ENCODE measurements at regions not wholly inside any gene's neighbourhood (a gene's known extent, or its start where the extent isn't known, plus 50 kb on each side); places are given as distances from the start of the nearest gene placed in this dataset.

DNA sequence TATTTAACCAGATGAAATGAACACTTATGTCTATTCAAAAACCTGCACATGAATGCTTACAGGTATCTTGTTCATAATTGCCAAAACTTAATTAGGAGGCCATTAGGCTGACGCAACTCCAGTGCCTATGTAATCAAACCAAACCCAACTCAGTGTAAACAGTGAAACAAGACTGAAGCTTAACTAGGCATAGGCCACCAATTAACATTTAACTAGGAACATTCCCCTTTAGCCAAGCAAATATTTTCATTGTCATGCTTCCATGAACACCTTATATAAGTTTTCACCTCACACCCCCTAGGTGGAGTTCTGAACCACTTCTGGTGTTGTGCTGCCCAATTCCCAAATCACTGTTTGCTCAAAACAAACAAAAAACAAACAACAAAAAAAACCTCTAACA, 686.0 kb downstream of the STPG2 start:
- no peak overlapping the region for H2AFZ ChIP-seq (ENCODE audit: control insufficient read depth, low read depth, low read length)
- no peaks in the 10 kb centered on the region for H3K36me3 ChIP-seq (ENCODE audit: control insufficient read depth in 2 of 2, insufficient read depth in 2 of 2, low read length in 1 of 2)
- no peak overlapping the region for H3K4me2 ChIP-seq (ENCODE audit: control insufficient read depth, insufficient read depth)
- no peak for DNase-seq (ENCODE audit: low read depth, low spot score)
- no peaks in the 10 kb centered on the region for H3K79me2 ChIP-seq (ENCODE audit: control insufficient read depth, insufficient read depth, low read length)
- H3K27ac ChIP-seq (ENCODE audit: control insufficient read depth, insufficient read depth), result no peak overlapping the region
- no peak for FAIRE-seq
- ChIA-PET CTCF (no interaction called here), SMC1A (ENCODE audit: uncharacterized antibody, unreplicated experiment) (interaction anchor here (0.6 kb wide), 1 partner anchor 41 kb away, joined by 3 read pairs; no protein-coding TSS in a partner anchor), POLR2A (no interaction called here), RAD21 (ENCODE audit: unreplicated experiment) (no interaction called here)
- H3K9ac ChIP-seq (ENCODE audit: control insufficient read depth, insufficient read depth, low read length), result no peak overlapping the region
- H4K20me1 ChIP-seq (ENCODE audit: control insufficient read depth, insufficient read depth), result no peaks in the 10 kb centered on the region
- ATAC-seq, result no peak
- no peak for TF ChIP-seq YBX1 (IDR thresholded peaks at IDR 0.05)
- TF ChIP-seq, protein P1, sequence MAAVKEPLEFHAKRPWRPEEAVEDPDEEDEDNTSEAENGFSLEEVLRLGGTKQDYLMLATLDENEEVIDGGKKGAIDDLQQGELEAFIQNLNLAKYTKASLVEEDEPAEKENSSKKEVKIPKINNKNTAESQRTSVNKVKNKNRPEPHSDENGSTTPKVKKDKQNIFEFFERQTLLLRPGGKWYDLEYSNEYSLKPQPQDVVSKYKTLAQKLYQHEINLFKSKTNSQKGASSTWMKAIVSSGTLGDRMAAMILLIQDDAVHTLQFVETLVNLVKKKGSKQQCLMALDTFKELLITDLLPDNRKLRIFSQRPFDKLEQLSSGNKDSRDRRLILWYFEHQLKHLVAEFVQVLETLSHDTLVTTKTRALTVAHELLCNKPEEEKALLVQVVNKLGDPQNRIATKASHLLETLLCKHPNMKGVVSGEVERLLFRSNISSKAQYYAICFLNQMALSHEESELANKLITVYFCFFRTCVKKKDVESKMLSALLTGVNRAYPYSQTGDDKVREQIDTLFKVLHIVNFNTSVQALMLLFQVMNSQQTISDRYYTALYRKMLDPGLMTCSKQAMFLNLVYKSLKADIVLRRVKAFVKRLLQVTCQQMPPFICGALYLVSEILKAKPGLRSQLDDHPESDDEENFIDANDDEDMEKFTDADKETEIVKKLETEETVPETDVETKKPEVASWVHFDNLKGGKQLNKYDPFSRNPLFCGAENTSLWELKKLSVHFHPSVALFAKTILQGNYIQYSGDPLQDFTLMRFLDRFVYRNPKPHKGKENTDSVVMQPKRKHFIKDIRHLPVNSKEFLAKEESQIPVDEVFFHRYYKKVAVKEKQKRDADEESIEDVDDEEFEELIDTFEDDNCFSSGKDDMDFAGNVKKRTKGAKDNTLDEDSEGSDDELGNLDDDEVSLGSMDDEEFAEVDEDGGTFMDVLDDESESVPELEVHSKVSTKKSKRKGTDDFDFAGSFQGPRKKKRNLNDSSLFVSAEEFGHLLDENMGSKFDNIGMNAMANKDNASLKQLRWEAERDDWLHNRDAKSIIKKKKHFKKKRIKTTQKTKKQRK (IDR thresholded peaks at IDR 0.05; ENCODE audit: low read depth, low read length), result no peak
- no peak for TF ChIP-seq ZNF622 (IDR thresholded peaks at IDR 0.05)
- TF ChIP-seq STAT3 (IDR thresholded peaks at IDR 0.05; ENCODE audit: low read depth, low read length), result no peak
- no peak for TF ChIP-seq RAD21 (IDR thresholded peaks at IDR 0.05; ENCODE audit: insufficient read depth, low read depth, low read length)
- TF ChIP-seq, protein P2, sequence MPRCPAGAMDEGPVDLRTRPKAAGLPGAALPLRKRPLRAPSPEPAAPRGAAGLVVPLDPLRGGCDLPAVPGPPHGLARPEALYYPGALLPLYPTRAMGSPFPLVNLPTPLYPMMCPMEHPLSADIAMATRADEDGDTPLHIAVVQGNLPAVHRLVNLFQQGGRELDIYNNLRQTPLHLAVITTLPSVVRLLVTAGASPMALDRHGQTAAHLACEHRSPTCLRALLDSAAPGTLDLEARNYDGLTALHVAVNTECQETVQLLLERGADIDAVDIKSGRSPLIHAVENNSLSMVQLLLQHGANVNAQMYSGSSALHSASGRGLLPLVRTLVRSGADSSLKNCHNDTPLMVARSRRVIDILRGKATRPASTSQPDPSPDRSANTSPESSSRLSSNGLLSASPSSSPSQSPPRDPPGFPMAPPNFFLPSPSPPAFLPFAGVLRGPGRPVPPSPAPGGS (IDR thresholded peaks at IDR 0.05; ENCODE audit: borderline replicate concordance, insufficient read depth, low read depth, low read length, poor library complexity, severe bottlenecking), result no peak
- no peak for TF ChIP-seq CTCF (IDR thresholded peaks at IDR 0.05 in 2 of 3, conservative IDR thresholded peaks at IDR 0.05 in 1 of 3; ENCODE audit: control insufficient read depth in 2 of 3, extremely low read depth in 1 of 3, insufficient read depth in 1 of 3, low read depth in 3 of 3, low read length in 3 of 3)
- TF ChIP-seq GATAD2B (conservative IDR thresholded peaks at IDR 0.05; ENCODE audit: low read depth), result no peak
- BruUV-seq (replicated peaks), result no TSS peak
- H3K9me3 ChIP-seq (replicated peaks; ENCODE audit: control insufficient read depth, insufficient read depth, low read length), result no peaks in the 10 kb centered on the region; the same call in 2 of the 3 replicates
- H3K27me3 ChIP-seq (replicated peaks in 1 of 2; ENCODE audit: control insufficient read depth in 2 of 2, insufficient read depth in 2 of 2, low read length in 1 of 2), result no peaks in the 10 kb centered on the region
- H3K4me1 ChIP-seq (ENCODE audit: control insufficient read depth, insufficient read depth, low read length), result no peaks in the 10 kb centered on the region
- in situ Hi-C loops (cut with MboI) (no loop called here), intact Hi-C loops (cut with micrococcal nuclease; ENCODE audit: unreplicated experiment) (no loop called here)
- 8% methylated on average over 1 of the region's 1 CpG for WGBS (ENCODE audit: insufficient coverage, insufficient replicate concordance, low lambda C conversion rate, missing lambda C conversion rate)
- no peak overlapping the region for H3K4me3 ChIP-seq

Data from GM12878 (cell line).